ENCODE measurements at regions not wholly inside any gene's neighbourhood (a gene's known extent, or its start where the extent isn't known, plus 50 kb on each side); places are given as distances from the start of the nearest gene placed in this dataset.

DNA sequence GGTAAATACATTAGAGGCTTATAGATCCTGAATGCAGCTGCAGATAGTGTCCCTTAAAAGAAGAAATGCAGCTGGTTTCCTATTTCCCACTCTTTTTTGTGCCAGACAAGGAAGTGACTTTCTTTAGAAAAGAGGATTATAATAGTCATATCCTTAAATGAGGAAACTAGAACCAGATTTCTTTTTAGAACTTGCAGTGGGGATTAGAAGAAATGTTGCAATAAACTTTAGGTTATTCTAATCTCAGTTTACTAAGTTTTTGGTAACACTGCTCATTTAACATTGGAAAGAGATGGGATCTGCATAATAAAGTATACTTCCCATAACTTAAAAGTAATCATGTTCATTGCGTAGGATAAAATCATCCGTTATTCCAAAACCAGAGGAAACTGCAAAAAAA is 101.9 kb downstream of the SLIT2 start:
- DNase-seq (ENCODE audit: low read depth) = no peak

DNA sequence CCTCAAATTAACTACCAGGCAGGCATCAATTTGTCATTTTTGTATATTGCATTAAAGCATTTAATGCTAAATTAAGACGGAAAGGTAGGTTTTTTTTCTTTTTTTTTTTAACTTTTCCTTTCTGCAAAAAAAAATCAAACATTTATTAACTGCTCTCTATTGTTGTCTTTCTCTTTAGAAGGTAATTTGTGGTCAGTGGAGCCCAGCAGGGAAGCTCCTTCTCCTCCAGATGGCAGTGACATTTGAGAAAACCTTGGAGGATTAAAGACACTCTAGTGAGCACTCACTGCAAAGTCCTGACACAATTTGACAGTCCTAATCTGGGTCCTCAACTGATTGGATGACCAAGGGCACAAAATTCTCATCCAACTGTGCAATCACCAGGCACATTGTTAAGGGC is 102.4 kb downstream of the SLIT2 start:
- peak; percentile 19 for DNase-seq (ENCODE audit: low read depth)

DNA sequence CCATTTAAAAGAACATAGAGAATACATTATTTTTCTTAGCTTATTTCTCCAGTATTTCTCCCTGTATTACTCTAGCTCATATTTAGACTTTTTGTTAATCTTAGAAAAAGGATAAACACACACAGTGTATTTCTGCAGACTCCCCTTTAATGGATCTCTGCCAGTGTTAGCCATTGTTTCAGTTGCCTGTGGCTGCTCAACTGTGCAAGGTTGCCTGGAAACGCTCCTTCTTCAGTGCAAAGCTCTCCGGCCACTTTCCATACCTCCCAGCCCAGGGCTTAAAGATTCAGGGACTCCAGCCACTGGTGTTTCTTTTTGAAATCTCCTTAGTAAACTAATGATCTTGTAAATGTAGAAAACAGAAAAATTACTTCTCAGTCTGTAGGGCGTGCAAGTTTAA is 104.9 kb downstream of the SLIT2 start:
- peak; percentile 48 for DNase-seq (ENCODE audit: low read depth)

GRCh38 chr4:20358110-20358509 is 106.4 kb downstream of the SLIT2 start:
- DNase-seq (ENCODE audit: low read depth) = no peak

- no peak for DNase-seq (ENCODE audit: low read depth)
These were observed 108.0 kb downstream of the SLIT2 start for GRCh38 chr4:20359692-20360091.

DNA sequence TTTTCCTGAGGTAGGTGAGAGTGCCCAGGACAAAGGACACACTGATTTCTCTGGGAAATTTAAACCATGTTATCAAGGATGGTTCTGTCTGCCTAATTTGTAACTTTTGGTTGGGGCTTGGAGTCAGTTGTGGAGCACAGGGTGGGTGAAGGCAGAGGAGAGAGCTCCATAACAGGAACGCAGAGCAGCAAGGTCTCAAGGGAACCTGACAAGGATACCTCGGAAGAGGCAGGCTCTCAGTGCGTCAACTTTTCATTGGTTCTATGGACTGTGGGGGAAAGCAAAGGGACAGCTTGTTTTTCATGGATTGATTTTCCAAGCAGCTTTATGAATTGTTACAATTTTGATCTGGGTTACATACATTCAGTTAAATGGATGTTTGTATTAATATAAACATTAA is 110.4 kb downstream of the SLIT2 start:
- no peak for DNase-seq (ENCODE audit: low read depth)

GRCh38 chr4:20364969-20365368 is 113.3 kb downstream of the SLIT2 start:
- DNase-seq (ENCODE audit: low read depth) = no peak

DNA sequence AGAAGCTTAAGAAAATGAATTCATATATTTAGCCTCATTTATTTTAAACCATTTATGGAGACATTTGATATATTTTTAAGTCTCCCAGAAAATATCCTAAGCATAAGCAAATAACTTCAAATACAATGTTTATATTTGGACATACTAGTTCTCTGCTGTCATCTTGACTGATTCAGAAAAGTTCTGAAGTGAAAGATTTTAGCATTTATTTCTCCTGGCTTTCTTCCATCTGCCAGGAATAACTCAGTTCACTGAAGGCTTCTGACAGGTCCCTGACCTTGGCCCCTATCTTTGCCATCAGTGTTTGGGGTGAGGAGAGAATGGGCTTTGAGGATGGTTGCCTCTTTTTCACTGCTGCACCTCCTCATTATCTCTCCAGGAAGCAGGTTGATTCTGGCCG is 115.7 kb downstream of the SLIT2 start:
- DNase-seq (ENCODE audit: low read depth) = no peak

DNA sequence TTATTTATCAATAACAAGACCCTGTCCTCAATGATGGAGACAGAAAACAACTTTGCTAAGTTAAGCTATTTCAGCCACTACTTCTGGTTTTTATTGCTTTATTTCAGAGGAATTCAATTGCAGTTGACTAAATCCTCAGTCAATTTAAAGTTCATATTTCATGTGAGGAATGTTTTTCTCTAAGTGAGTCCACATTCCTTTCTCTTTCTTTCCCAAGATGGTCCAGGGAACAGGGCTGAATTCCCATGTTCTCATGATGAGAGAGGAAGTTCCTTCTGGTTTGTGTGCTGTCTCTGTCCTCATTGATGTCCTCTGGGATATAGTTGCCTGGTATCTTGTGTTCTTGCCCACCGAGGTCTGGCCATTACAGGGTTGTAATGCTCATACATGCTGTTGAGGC is 117.2 kb downstream of the SLIT2 start:
- DNase-seq (ENCODE audit: low read depth) = no peak

DNA sequence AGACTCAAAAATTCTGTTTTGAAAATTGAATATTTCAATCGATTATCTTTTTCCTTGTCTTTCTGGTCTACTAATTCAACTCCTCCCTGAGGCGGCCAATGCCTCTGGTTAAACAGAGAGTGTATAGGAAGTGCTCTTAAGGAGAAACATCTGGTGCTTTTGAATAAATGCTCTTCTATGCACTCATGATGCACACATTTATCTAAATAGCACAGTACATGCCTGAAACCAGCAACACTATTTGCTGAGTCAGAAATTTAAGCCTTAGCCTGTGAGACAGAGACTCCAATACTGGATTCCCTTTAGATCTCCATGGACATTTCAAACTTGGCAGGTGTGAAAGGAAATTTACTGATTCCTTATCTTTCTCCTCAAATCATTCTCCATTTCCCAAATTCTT is 118.6 kb downstream of the SLIT2 start:
- DNase-seq (ENCODE audit: low read depth) = peak; percentile 11

DNA sequence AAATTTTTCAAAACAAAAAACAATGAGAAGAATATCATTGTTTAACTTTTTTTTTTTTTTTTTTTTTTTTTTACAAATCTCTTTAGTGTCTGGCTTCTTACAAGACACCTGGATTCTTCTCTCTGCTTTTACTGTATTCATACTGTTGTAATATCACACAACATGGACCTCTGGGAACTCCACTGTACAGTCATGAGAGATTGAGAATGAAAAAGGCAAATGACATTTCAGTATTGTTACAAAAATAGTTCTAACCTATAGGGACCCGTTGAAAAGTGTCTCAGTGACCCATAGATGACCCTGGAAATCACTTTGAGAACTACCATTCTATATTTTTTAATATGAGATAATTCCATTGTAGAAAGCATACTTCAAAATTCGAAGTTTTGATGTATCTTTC is 124.4 kb downstream of the SLIT2 start:
- no peak for DNase-seq (ENCODE audit: low read depth)

GRCh38 chr4:20378181-20378580 is 126.5 kb downstream of the SLIT2 start:
- no peak for DNase-seq (ENCODE audit: low read depth)

- no peak for DNase-seq (ENCODE audit: low read depth)
These were observed 129.3 kb downstream of the SLIT2 start for GRCh38 chr4:20381005-20381404.

- DNase-seq (ENCODE audit: low read depth) = no peak
These were observed 131.6 kb downstream of the SLIT2 start for GRCh38 chr4:20383283-20383682.

DNA sequence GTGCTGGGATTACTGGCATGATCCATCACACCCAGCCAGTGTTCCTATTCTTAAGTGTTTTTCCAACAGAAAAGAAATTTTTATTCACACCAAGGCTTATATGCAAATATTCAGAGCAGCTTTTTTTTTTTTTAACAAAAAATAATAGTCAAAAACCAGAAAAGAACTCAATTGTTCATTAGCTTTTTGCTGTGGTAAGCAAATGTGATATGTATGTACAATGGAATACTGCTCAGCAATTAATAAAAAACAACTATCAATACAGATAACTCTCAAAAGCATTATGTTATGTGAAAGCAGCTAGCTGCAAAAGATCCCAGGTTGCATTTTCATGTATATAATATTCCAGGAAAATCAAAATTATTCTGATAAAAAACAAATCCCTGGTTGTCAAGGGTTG is 132.3 kb downstream of the SLIT2 start:
- DNase-seq (ENCODE audit: low read depth) = no peak

DNA sequence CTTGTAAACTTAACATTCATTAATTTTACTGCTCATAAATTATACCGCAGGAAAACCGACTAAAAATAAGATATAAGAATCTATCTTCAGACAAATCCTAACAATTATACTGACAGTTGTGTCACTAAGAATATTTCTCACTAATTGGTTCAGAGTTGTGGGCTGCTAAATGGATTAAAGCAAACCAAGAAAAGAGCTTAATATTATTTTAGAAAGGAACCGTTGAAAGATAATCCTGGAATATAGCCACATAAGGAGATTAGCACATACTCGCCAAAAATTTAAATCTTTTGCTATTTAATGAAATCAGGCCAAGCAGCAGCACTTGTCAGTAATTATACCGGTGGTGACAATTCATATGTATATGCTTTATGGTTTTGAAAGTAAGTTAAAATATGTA is 132.8 kb downstream of the SLIT2 start:
- DNase-seq (ENCODE audit: low read depth) = no peak

GRCh38 chr4:20386001-20386740 is 134.5 kb downstream of the SLIT2 start:
- DNase-seq (ENCODE audit: low read depth) = no peak

- no peak for DNase-seq (ENCODE audit: low read depth)
These were observed 135.2 kb downstream of the SLIT2 start for GRCh38 chr4:20386906-20387305.

DNA sequence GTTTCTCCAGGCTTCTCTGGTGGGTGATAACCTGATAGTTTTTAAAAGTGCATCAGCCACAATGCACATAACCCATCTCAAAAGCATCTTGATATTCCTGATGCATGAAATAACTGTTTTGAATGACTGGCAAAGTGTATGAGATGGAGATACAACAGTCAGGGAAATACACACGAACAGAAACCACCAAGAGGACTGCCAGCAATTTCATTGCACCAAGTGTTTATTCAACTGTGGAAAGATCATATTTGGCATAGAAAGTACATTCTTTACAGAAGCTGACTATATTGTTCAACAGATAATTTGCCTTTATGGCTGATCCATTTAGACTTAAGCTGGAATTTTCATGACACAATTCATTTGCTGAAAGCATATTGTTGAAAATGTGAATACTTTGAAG is 139.5 kb downstream of the SLIT2 start:
- DNase-seq (ENCODE audit: low read depth) = no peak

DNA sequence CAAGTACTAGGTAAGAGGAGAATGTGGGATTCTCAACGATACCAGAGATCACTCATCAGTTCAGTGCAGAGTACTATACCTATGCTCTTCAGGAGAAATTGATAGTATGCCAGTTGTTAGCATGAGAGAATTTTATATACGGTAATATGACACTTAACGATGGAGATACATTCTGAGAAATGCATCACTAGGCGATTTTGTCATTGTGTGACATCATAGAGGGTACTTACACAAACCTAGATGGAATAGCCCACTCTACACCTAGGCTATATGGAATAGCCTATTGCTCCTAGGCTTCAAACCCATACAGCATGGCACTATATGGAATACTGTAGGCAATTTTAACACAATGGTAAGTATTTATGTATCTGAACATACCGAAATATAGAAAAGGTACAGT is 140.2 kb downstream of the SLIT2 start:
- no peak for DNase-seq (ENCODE audit: low read depth)

- DNase-seq (ENCODE audit: low read depth) = no peak
These were observed 141.9 kb downstream of the SLIT2 start for GRCh38 chr4:20393486-20394100.

- no peak for DNase-seq (ENCODE audit: low read depth)
These were observed 142.8 kb downstream of the SLIT2 start for GRCh38 chr4:20394512-20394911.

- peak; percentile 40 for DNase-seq (ENCODE audit: low read depth)
These were observed 143.6 kb downstream of the SLIT2 start for GRCh38 chr4:20395160-20395773.
